Cardiac fibroblast (primary cell): ENCODE measurements at regions not wholly inside any gene's neighbourhood (a gene's known extent, or its start where the extent isn't known, plus 50 kb on each side); places are given as distances from the start of the nearest gene placed in this dataset.

Experiments used
- DNase-seq, 2 donors: peaks; one replicate each; pipeline versions ENCODE4 v3.0.0 to v3.0.0-alpha.2; 2010; ENCODE audit warnings: low read depth in 2 of 2
- H3K4me3 ChIP-seq, 2 donors: replicated peaks in 1 of 2; 1 replicate in 1 of 2; 2 replicates in 1 of 2; pipeline ENCODE4 v1.5.1; 2011; ENCODE audit warnings: low read depth in 2 of 2, low read length in 2 of 2, mild to moderate bottlenecking in 2 of 2, moderate library complexity in 1 of 2
- CTCF ChIP-seq: IDR thresholded peaks from one replicate; pipeline ENCODE4 v1.5.1; 2011; ENCODE audit warnings: low read depth, mild to moderate bottlenecking, low read length, inconsistent platforms

GRCh38 chr1:164905869-164906268 lies 346.9 kb downstream of the PBX1 start:
- H3K4me3 ChIP-seq = no peak overlapping the region
- TF ChIP-seq CTCF = no peak
- DNase-seq = no peak

GRCh38 chr1:164902491-164902890 lies 343.5 kb downstream of the PBX1 start:
- no peak for DNase-seq

More at GRCh38 chr1:164902491-164902890, 343.5 kb downstream of the PBX1 start:
- no peak for TF ChIP-seq CTCF
- no peak overlapping the region for H3K4me3 ChIP-seq
